A549 (cell line): ENCODE measurements at regions not wholly inside any gene's neighbourhood (a gene's known extent, or its start where the extent isn't known, plus 50 kb on each side); places are given as distances from the start of the nearest gene placed in this dataset.

Source experiments
- ATAC-seq, 2 experiments: fragments of 200-7000 bp in 1 of 2; fragments of >200 bp in 1 of 2; cut with Nextera tagmentation in 1 of 2; cut with Tn5 transposase in 1 of 2; 3 replicates each; pipeline versions ENCODE4 v1.8.0 to v1.9.1; 2018 to 2020; ENCODE audit warnings: mild to moderate bottlenecking in 1 of 2, moderate library complexity in 1 of 2
- CTCF ChIA-PET: fragments of 300-600 bp; sonication (Branson Sonifier 250); formaldehyde crosslinking; extraction: SDS; loops from one replicate; lab custom pipeline; 2021; ENCODE audit warnings: antibody characterized with exemption, inconsistent platforms; lab: Yijun Ruan, JAX
- POLR2A ChIA-PET: fragments of 350-600 bp; formaldehyde crosslinking; extraction: SDS; loops from one replicate; lab custom pipeline; 2021; ENCODE audit warnings: antibody characterized with exemption, inconsistent platforms; lab: Yijun Ruan, JAX
- DNase-seq, 2 experiments: peaks; one replicate each; pipeline versions ENCODE4 v3.0.0 to v3.0.0-alpha.2; 2011 to 2016; ENCODE audit warnings: low read depth in 1 of 2, low spot score in 1 of 2
- FAIRE-seq: peaks from 2 replicates; lab custom pipeline; 2011; peaks lifted over from hg19 to GRCh38; lab: Jason Lieb, UNC
- H3K27ac ChIP-seq, 2 experiments: fragments of >200 bp; sonication (Bioruptor Twin); formaldehyde crosslinking; 3 replicates each; pipeline ENCODE4 v1.5.1; 2016 to 2017
- H3K4me1 ChIP-seq: fragments of >200 bp; sonication (Bioruptor Twin); formaldehyde crosslinking; 3 replicates; pipeline ENCODE4 v1.6.1; 2016
- H3K4me2 ChIP-seq: fragments of >200 bp; sonication (Bioruptor Twin); formaldehyde crosslinking; 3 replicates; pipeline ENCODE4 v1.6.1; 2016
- H3K4me3 ChIP-seq: fragments of >200 bp; sonication (Bioruptor Twin); formaldehyde crosslinking; 3 replicates; pipeline ENCODE4 v1.5.1; 2016
- H3K9me3 ChIP-seq: fragments of >200 bp; sonication (Bioruptor Twin); formaldehyde crosslinking; 3 replicates; pipeline ENCODE4 v1.6.1; 2016
- CBX8 ChIP-seq: fragments of 200-600 bp; sonication (generic); IDR thresholded peaks from 2 replicates; pipeline ENCODE4 v1.6.1; 2016
- CHD2 ChIP-seq: fragments of 150-350 bp; IDR thresholded peaks from 2 replicates; pipeline ENCODE4 v1.6.1; 2014; ENCODE audit warnings: low read length; ENCODE audit not compliant: partially characterized antibody
- ESRRA ChIP-seq: fragments of 150-350 bp; IDR thresholded peaks from 2 replicates; pipeline ENCODE4 v1.6.1; 2014; ENCODE audit warnings: mild to moderate bottlenecking, low read length, borderline replicate concordance
- FOSB ChIP-seq: fragments of 250-450 bp; sonication (Bioruptor Pico); IDR thresholded peaks from 2 replicates; pipeline ENCODE4 v1.5.0; 2020; ENCODE audit warnings: mild to moderate bottlenecking, moderate library complexity
- FOXS1 ChIP-seq: fragments of 250-450 bp; sonication (Bioruptor Pico); IDR thresholded peaks from 2 replicates; pipeline ENCODE4 v1.5.0; 2020; ENCODE audit warnings: mild to moderate bottlenecking, moderate library complexity
- GATA3 ChIP-seq: IDR thresholded peaks from 2 replicates; pipeline ENCODE4 v1.6.1; 2012; ENCODE audit warnings: borderline replicate concordance
- HEYL ChIP-seq: fragments of 250-450 bp; sonication (Bioruptor Pico); IDR thresholded peaks from 2 replicates; pipeline ENCODE4 v1.8.0; 2021; ENCODE audit warnings: mild to moderate bottlenecking, moderate library complexity
- HOXA7 ChIP-seq: fragments of 250-450 bp; sonication (Bioruptor Pico); IDR thresholded peaks from 2 replicates; pipeline ENCODE4 v1.5.0; 2020; ENCODE audit warnings: mild to moderate bottlenecking, moderate library complexity
- HOXB13 ChIP-seq: fragments of 250-450 bp; sonication (Bioruptor Pico); IDR thresholded peaks from 2 replicates; pipeline ENCODE4 v1.5.0; 2020; ENCODE audit warnings: low read depth, mild to moderate bottlenecking, moderate library complexity
- NFE2L2 ChIP-seq: fragments of 150-350 bp; conservative IDR thresholded peaks from 2 replicates; pipeline ENCODE4 v1.6.1; 2014; ENCODE audit warnings: low read length
- NR3C1 ChIP-seq: fragments of >200 bp; sonication (Bioruptor Twin); formaldehyde crosslinking; IDR thresholded peaks from 3 replicates; pipeline ENCODE4 v1.6.1; 2017
- POLR2A ChIP-seq: IDR thresholded peaks from 2 replicates; pipeline ENCODE4 v1.6.1; 2012; ENCODE audit warnings: mild to moderate bottlenecking, low read length
- POLR2AphosphoS2 ChIP-seq: conservative IDR thresholded peaks from 2 replicates; pipeline ENCODE4 v1.6.1; 2012; ENCODE audit warnings: low read length, improper control_type of control experiment, inconsistent platforms
- RAD21 ChIP-seq, 2 experiments: fragments of >200 bp in 1 of 2; sonication (Bioruptor Twin) in 1 of 2; formaldehyde crosslinking in 1 of 2; IDR thresholded peaks in 1 of 2; conservative IDR thresholded peaks in 1 of 2; 2 replicates in 1 of 2; 3 replicates in 1 of 2; pipeline ENCODE4 v1.6.1; 2012 to 2018; ENCODE audit warnings: inconsistent platforms in 1 of 2
- RFX5 ChIP-seq: fragments of 450-650 bp; IDR thresholded peaks from 2 replicates; pipeline ENCODE4 v1.7.1; 2014; ENCODE audit warnings: antibody characterized with exemption, mild to moderate bottlenecking, moderate library complexity
- SMC3 ChIP-seq: fragments of >200 bp; sonication (Bioruptor Twin); formaldehyde crosslinking; IDR thresholded peaks from 3 replicates; pipeline ENCODE4 v1.6.1; 2018; ENCODE audit warnings: inconsistent platforms
- SREBF2 ChIP-seq: fragments of 450-650 bp; IDR thresholded peaks from 2 replicates; pipeline ENCODE4 v1.6.1; 2014; ENCODE audit warnings: mild to moderate bottlenecking, moderate library complexity
- TFCP2L1 ChIP-seq: fragments of 250-450 bp; sonication (Bioruptor Pico); IDR thresholded peaks from 2 replicates; pipeline ENCODE4 v1.5.0; 2021; ENCODE audit warnings: mild to moderate bottlenecking
- ZSCAN20 ChIP-seq: fragments of 250-450 bp; sonication (Bioruptor Pico); IDR thresholded peaks from 2 replicates; pipeline ENCODE4 v1.8.0; 2022; ENCODE audit warnings: mild to moderate bottlenecking, moderate library complexity
- WGBS: methylation state at CpG from one replicate; pipeline ENCODE4 v1.1.6; 2017; ENCODE audit errors: missing lambda C conversion rate; 5-methylcytosine and 5-hydroxymethylcytosine counted together
- TF ChIP-seq, protein P1 (sequence below): fragments of 250-450 bp; sonication (Bioruptor Pico); IDR thresholded peaks from 2 replicates; pipeline ENCODE4 v1.5.0; 2020; ENCODE audit warnings: low read depth, mild to moderate bottlenecking, moderate library complexity
- TF ChIP-seq, protein P2 (sequence below): fragments of 450-650 bp; IDR thresholded peaks from 2 replicates; pipeline ENCODE4 v1.6.1; 2014; ENCODE audit warnings: antibody characterized with exemption
- TF ChIP-seq, protein P3 (sequence below): IDR thresholded peaks from 2 replicates; pipeline ENCODE4 v1.6.1; 2012; ENCODE audit warnings: low read depth, borderline replicate concordance
- TF ChIP-seq, protein P4 (sequence below): IDR thresholded peaks from 2 replicates; pipeline ENCODE4 v1.6.1; 2012

DNA sequence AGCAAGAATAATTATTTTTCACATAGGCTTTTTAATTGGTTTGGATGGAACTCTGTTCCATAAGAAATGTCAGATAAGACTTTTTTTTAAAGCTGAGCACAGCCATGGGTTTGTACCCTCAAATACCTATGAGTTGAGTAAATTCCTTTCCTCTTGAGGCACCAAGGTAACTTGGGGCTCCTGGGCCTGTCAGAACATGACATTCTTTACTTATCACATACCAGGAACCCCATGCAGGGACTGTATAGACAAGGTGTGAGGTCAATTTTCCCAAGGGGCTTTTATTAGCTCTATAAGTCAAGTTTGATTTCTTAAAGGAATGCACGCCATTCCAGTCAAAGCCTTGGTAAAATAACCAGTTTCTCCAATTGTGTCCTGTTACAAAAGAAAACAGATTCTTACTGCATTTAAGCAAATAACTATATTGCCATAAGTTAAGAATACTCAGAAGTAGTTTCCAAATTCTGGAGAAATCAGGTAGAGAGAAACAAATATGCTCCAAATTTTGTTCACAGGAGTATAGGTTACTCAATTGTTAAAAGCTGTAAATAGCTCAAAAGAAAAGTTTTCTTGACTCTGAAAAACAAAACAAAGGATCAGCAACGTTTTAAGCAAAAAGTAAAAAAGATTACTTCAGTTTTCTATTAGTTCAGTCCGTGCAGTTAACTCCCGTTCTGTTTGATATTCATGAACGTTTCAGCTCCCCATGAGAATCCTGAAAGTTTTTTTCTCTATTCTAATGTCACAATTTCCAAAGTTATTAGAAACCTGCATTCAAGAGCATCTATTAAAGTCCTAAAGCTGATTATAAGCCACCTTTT lies 167.5 kb upstream of the NAMPT start:
- Histone ChIP-seq H3K4me1 (peaks cover 38% of the 10 kb centered on the region), H3K9me3 (peaks cover 14% of the 10 kb centered on the region; the same call in 1 of the 3 replicates), H3K4me2 (no peak overlapping the region), H3K27ac (peak overlapping the region in 1 of 2 experiments; percentile 25; a peak in 1 of 6 replicates), H3K4me3 (no peak overlapping the region)
- ChIA-PET POLR2A (no interaction called here), CTCF (interaction anchor here (0.8 to 2.3 kb wide), 3 partner anchors 10 to 666 kb away, joined by 3 to 10 read pairs (median 3); no protein-coding TSS in a partner anchor)
- ATAC-seq (no peak), DNase-seq (no peak), FAIRE-seq (no peak)
- 75% methylated on average over 5 of the region's 5 CpGs for WGBS
- no peak for TF ChIP-seq SMC3

DNA sequence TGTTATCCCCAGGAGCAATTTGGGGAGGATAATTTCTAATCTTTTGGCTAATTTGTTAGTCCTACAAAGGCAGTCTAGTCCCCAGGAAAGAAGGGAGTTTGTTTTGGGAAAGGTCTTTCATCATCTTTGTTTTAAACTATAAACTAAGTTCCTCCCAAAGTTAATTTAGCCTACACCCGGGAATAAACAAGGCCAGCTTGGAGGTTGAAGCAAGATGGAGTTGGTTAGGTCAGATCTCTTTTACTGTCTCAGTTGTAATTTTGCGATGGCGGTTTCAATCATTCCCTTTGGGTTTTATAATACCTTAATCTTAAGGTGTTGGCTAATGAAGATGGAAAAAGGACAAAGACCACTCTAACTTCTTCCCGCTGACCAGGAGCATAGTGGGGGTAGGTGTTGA lies 166.4 kb upstream of the NAMPT start:
- Histone ChIP-seq H3K4me3 (no peak overlapping the region), H3K4me2 (no peak overlapping the region), H3K9me3 (peaks cover 14% of the 10 kb centered on the region; the same call in 1 of the 3 replicates), H3K27ac (peak overlapping the region; percentile 85 to 90), H3K4me1 (peaks cover 32% of the 10 kb centered on the region)
- no peak for ATAC-seq
- ChIA-PET POLR2A (no interaction called here), CTCF (interaction anchor here (2.3 to 5.6 kb wide), 2 partner anchors 13 to 274 kb away, joined by 10 to 39 read pairs; no protein-coding TSS in a partner anchor)
- TF ChIP-seq POLR2A (no peak), NFE2L2 (no peak), RAD21 (conservative IDR thresholded peaks at IDR 0.05 in 1 of 2, IDR thresholded peaks at IDR 0.05 in 1 of 2) (no peak), TFCP2L1 (no peak), HOXB13 (CRISPR knock-in tag) (peak; percentile 86; the same call in 1 of the 2 replicates)
- WGBS = 87% methylated on average over 4 of the region's 4 CpGs
- no peak for DNase-seq
- no peak for FAIRE-seq

DNA sequence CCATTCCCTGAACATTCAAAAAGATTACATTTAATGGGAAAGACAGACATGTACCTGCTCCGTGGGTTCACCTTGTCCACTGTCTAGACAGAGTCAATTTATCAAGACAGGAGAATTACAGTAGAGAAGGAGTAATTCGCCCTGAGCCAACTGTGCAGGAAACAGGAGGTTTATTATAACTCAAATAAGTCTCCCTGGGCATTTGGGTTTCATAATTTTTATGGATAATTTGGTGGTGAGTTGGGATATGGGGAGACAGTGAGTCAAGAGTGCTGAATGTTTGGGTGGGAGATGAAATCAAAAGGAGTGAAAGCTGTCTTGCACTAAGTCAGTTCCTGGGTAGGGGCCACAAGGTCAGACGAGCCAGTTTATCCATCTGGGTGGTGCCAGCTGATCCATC lies 165.9 kb upstream of the NAMPT start:
- H3K9me3 ChIP-seq = peaks cover 14% of the 10 kb centered on the region; the same call in 1 of the 3 replicates
- peak overlapping the region; percentile 85 to 90 for H3K27ac ChIP-seq
- peaks cover 30% of the 10 kb centered on the region for H3K4me1 ChIP-seq
- no peak for DNase-seq
- no peak overlapping the region for H3K4me2 ChIP-seq
- no peak for FAIRE-seq
- no peak overlapping the region for H3K4me3 ChIP-seq
- no peak for ATAC-seq
- no peak for TF ChIP-seq SREBF2
- TF ChIP-seq ESRRA = no peak
- TF ChIP-seq, protein P1, sequence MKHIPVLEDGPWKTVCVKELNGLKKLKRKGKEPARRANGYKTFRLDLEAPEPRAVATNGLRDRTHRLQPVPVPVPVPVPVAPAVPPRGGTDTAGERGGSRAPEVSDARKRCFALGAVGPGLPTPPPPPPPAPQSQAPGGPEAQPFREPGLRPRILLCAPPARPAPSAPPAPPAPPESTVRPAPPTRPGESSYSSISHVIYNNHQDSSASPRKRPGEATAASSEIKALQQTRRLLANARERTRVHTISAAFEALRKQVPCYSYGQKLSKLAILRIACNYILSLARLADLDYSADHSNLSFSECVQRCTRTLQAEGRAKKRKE (CRISPR knock-in tag) = no peak
- no peak for TF ChIP-seq GATA3
- TF ChIP-seq CBX8 = no peak
- TF ChIP-seq TFCP2L1 = no peak
- TF ChIP-seq RFX5 = no peak
- no peak for TF ChIP-seq FOSB
- no peak for TF ChIP-seq CHD2
- TF ChIP-seq POLR2AphosphoS2 = no peak
- TF ChIP-seq HOXA7 (CRISPR knock-in tag) = no peak
- TF ChIP-seq, protein P2, sequence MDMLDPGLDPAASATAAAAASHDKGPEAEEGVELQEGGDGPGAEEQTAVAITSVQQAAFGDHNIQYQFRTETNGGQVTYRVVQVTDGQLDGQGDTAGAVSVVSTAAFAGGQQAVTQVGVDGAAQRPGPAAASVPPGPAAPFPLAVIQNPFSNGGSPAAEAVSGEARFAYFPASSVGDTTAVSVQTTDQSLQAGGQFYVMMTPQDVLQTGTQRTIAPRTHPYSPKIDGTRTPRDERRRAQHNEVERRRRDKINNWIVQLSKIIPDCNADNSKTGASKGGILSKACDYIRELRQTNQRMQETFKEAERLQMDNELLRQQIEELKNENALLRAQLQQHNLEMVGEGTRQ = no peak
- TF ChIP-seq NR3C1 = no peak
- no peak for TF ChIP-seq HEYL (CRISPR knock-in tag)
- no peak for TF ChIP-seq FOXS1 (CRISPR knock-in tag)
- TF ChIP-seq, protein P3, sequence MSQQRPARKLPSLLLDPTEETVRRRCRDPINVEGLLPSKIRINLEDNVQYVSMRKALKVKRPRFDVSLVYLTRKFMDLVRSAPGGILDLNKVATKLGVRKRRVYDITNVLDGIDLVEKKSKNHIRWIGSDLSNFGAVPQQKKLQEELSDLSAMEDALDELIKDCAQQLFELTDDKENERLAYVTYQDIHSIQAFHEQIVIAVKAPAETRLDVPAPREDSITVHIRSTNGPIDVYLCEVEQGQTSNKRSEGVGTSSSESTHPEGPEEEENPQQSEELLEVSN = no peak
- TF ChIP-seq, protein P4, sequence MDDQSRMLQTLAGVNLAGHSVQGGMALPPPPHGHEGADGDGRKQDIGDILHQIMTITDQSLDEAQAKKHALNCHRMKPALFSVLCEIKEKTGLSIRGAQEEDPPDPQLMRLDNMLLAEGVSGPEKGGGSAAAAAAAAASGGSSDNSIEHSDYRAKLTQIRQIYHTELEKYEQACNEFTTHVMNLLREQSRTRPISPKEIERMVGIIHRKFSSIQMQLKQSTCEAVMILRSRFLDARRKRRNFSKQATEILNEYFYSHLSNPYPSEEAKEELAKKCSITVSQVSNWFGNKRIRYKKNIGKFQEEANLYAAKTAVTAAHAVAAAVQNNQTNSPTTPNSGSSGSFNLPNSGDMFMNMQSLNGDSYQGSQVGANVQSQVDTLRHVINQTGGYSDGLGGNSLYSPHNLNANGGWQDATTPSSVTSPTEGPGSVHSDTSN = no peak
- TF ChIP-seq ZSCAN20 (CRISPR knock-in tag) = no peak
- ChIA-PET CTCF (interaction anchor here (2.3 to 5.6 kb wide), 2 partner anchors 13 to 274 kb away, joined by 10 to 39 read pairs; no protein-coding TSS in a partner anchor), POLR2A (no interaction called here)
- 78% methylated on average over 3 of the region's 3 CpGs for WGBS
